GM19463 (cell line): ENCODE measurements at regions not wholly inside any gene's neighbourhood (a gene's known extent, or its start where the extent isn't known, plus 50 kb on each side); places are given as distances from the start of the nearest gene placed in this dataset.
"Not testable (repeated sequence)": the region's sequence is repeated elsewhere in the genome, so short reads cannot be mapped to it uniquely, and the experiment has no call there.

Experiments
- ATAC-seq: cut with Tn5 transposase; IDR thresholded peaks from one replicate; pipeline ENCODE4 v1.9.1; 2021; ENCODE audit warnings: mild to moderate bottlenecking, moderate library complexity; ENCODE audit not compliant: unreplicated experiment

- no peak for ATAC-seq
Measured at GRCh38 chr10:113485736-113486135, 67.1 kb upstream of the HABP2 start.

GRCh38 chr10:113486531-113486930, 66.3 kb upstream of the HABP2 start:
- ATAC-seq: no peak

- no peak for ATAC-seq
Measured at GRCh38 chr10:113487154-113487553, 65.7 kb upstream of the HABP2 start.

GRCh38 chr10:113488186-113488585, 64.7 kb upstream of the HABP2 start:
- no peak for ATAC-seq

GRCh38 chr10:113489522-113489921, 63.3 kb upstream of the HABP2 start:
- ATAC-seq: not testable (repeated sequence)

GRCh38 chr10:113491967-113492565, 60.8 kb upstream of the HABP2 start:
- ATAC-seq: no peak

GRCh38 chr10:113493195-113493594, 59.7 kb upstream of the HABP2 start:
- no peak for ATAC-seq

- ATAC-seq: no peak
Measured at GRCh38 chr10:113493882-113494301, 59.0 kb upstream of the HABP2 start.

- no peak for ATAC-seq
Measured at GRCh38 chr10:113494761-113495160, 58.1 kb upstream of the HABP2 start.

- no peak for ATAC-seq
Measured at GRCh38 chr10:113495553-113495952, 57.3 kb upstream of the HABP2 start.

- ATAC-seq: no peak
Measured at GRCh38 chr10:113496111-113497109, 56.4 kb upstream of the HABP2 start.

- ATAC-seq: no peak
Measured at GRCh38 chr10:113497198-113497597, 55.7 kb upstream of the HABP2 start.

- ATAC-seq: no peak
Measured at GRCh38 chr10:113498997-113499396, 53.9 kb upstream of the HABP2 start.

GRCh38 chr10:113499806-113500205, 53.0 kb upstream of the HABP2 start:
- no peak for ATAC-seq

GRCh38 chr10:113501031-113501430, 51.8 kb upstream of the HABP2 start:
- not testable (repeated sequence) for ATAC-seq
